ENCODE measurements at regions not wholly inside any gene's neighbourhood (a gene's known extent, or its start where the extent isn't known, plus 50 kb on each side); places are given as distances from the start of the nearest gene placed in this dataset.

- peaks cover 59% of the 10 kb centered on the region for H3K9me3 ChIP-seq (ENCODE audit: control insufficient read depth, low read length)
- H3K4me3 ChIP-seq (ENCODE audit: low read length): no peak overlapping the region
- H3K4me1 ChIP-seq (ENCODE audit: control insufficient read depth, insufficient read depth, low read length): no peaks in the 10 kb centered on the region
- no peaks in the 10 kb centered on the region for H3K36me3 ChIP-seq (ENCODE audit: control insufficient read depth, insufficient read depth, low read length, severe bottlenecking)
- no peaks in the 10 kb centered on the region for H3K27me3 ChIP-seq (replicated peaks; ENCODE audit: control insufficient read depth, insufficient read depth, low read length)
- DNase-seq (ENCODE audit: low read depth): no peak
- no peak overlapping the region for H3K9ac ChIP-seq (ENCODE audit: low read length)
These were observed 135.2 kb downstream of the BMS1 start for GRCh38 chr10:42917821-42918220.

GRCh38 chr10:42921951-42922350, 139.4 kb downstream of the BMS1 start:
- H3K4me1 ChIP-seq (ENCODE audit: control insufficient read depth, insufficient read depth, low read length): peaks cover 4% of the 10 kb centered on the region
- H3K27me3 ChIP-seq (replicated peaks; ENCODE audit: control insufficient read depth, insufficient read depth, low read length): no peaks in the 10 kb centered on the region
- no peak overlapping the region for H3K4me3 ChIP-seq (ENCODE audit: low read length)
- peaks cover 38% of the 10 kb centered on the region for H3K9me3 ChIP-seq (ENCODE audit: control insufficient read depth, low read length)
- H3K36me3 ChIP-seq (ENCODE audit: control insufficient read depth, insufficient read depth, low read length, severe bottlenecking): no peaks in the 10 kb centered on the region
- DNase-seq (ENCODE audit: low read depth): no peak
- H3K9ac ChIP-seq (ENCODE audit: low read length): no peak overlapping the region

- Histone ChIP-seq H3K9me3 (ENCODE audit: control insufficient read depth, low read length) (peaks cover 36% of the 10 kb centered on the region), H3K4me3 (ENCODE audit: low read length) (no peak overlapping the region), H3K9ac (ENCODE audit: low read length) (no peak overlapping the region), H3K36me3 (ENCODE audit: control insufficient read depth, insufficient read depth, low read length, severe bottlenecking) (no peaks in the 10 kb centered on the region), H3K27me3 (replicated peaks; ENCODE audit: control insufficient read depth, insufficient read depth, low read length) (peaks cover 4% of the 10 kb centered on the region), H3K4me1 (ENCODE audit: control insufficient read depth, insufficient read depth, low read length) (peaks cover 13% of the 10 kb centered on the region)
- no peak for DNase-seq (ENCODE audit: low read depth)
These were observed 141.9 kb downstream of the BMS1 start for GRCh38 chr10:42924484-42924883.

- Histone ChIP-seq H3K9me3 (ENCODE audit: control insufficient read depth, low read length) (peaks cover 26% of the 10 kb centered on the region), H3K9ac (ENCODE audit: low read length) (no peak overlapping the region), H3K4me1 (ENCODE audit: control insufficient read depth, insufficient read depth, low read length) (peaks cover 13% of the 10 kb centered on the region), H3K36me3 (ENCODE audit: control insufficient read depth, insufficient read depth, low read length, severe bottlenecking) (no peaks in the 10 kb centered on the region), H3K4me3 (ENCODE audit: low read length) (no peak overlapping the region), H3K27me3 (replicated peaks; ENCODE audit: control insufficient read depth, insufficient read depth, low read length) (peaks cover 24% of the 10 kb centered on the region)
- peak; percentile 29 for DNase-seq (ENCODE audit: low read depth)
These were observed 144.2 kb downstream of the BMS1 start for GRCh38 chr10:42926843-42927242.

DNA sequence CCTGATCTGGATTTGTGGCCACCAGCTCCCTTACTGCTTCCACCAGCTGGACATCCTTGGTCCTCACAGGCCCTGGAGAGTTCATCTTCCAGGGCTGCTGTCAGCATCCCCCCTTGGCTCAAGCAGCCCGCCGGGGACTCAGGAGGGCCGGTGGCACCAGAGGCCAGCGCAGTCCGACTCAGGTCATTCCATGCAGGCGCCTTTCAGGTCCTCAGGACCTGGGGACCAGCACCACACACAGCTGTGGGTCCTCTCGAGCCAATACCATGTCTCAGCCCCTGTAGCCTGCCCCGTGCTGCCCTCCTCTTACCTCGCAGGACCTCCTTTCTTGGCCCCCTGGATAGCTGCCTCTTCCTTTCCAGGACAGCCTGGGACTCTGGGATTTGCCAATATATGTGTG, 145.5 kb downstream of the BMS1 start:
- peaks cover 14% of the 10 kb centered on the region for H3K9me3 ChIP-seq (ENCODE audit: control insufficient read depth, low read length)
- H3K36me3 ChIP-seq (ENCODE audit: control insufficient read depth, insufficient read depth, low read length, severe bottlenecking): no peaks in the 10 kb centered on the region
- no peak overlapping the region for H3K9ac ChIP-seq (ENCODE audit: low read length)
- no peak for DNase-seq (ENCODE audit: low read depth)
- peaks cover 31% of the 10 kb centered on the region for H3K27me3 ChIP-seq (replicated peaks; ENCODE audit: control insufficient read depth, insufficient read depth, low read length)
- H3K4me1 ChIP-seq (ENCODE audit: control insufficient read depth, insufficient read depth, low read length): peaks cover 13% of the 10 kb centered on the region
- H3K4me3 ChIP-seq (ENCODE audit: low read length): no peak overlapping the region

DNA sequence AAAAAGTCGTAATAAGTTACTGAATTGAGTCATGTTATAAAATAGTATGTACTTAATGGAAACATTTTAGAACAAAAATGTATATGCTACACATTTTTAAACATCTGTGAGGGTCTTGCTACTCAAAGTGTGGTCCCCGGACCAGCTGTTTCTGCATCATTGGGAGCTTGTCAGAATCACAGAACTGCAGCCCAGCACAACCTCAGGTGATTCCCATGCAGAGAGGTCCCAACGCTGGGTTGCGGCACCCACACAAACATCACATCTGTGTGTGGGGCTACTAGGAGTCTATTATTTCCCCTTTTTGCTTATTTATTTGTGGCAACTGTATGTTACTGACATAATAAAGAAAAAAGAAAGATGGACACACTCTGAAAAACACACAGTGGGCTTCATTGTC, 146.6 kb downstream of the BMS1 start:
- Histone ChIP-seq H3K9ac (ENCODE audit: low read length) (no peak overlapping the region), H3K36me3 (ENCODE audit: control insufficient read depth, insufficient read depth, low read length, severe bottlenecking) (no peaks in the 10 kb centered on the region), H3K27me3 (replicated peaks; ENCODE audit: control insufficient read depth, insufficient read depth, low read length) (peaks cover 42% of the 10 kb centered on the region), H3K9me3 (ENCODE audit: control insufficient read depth, low read length) (peaks cover 10% of the 10 kb centered on the region), H3K4me1 (ENCODE audit: control insufficient read depth, insufficient read depth, low read length) (peaks cover 13% of the 10 kb centered on the region), H3K4me3 (ENCODE audit: low read length) (no peak overlapping the region)
- DNase-seq (ENCODE audit: low read depth): no peak

- Histone ChIP-seq H3K9me3 (ENCODE audit: control insufficient read depth, low read length) (peaks cover 10% of the 10 kb centered on the region), H3K4me3 (ENCODE audit: low read length) (no peak overlapping the region), H3K27me3 (replicated peaks; ENCODE audit: control insufficient read depth, insufficient read depth, low read length) (peaks cover 49% of the 10 kb centered on the region), H3K9ac (ENCODE audit: low read length) (no peak overlapping the region), H3K36me3 (ENCODE audit: control insufficient read depth, insufficient read depth, low read length, severe bottlenecking) (no peaks in the 10 kb centered on the region), H3K4me1 (ENCODE audit: control insufficient read depth, insufficient read depth, low read length) (peaks cover 13% of the 10 kb centered on the region)
- DNase-seq (ENCODE audit: low read depth): no peak
These were observed 146.9 kb upstream of the RET start for GRCh38 chr10:42929993-42930392.

GRCh38 chr10:42930516-42931192, 146.2 kb upstream of the RET start:
- Histone ChIP-seq H3K4me1 (ENCODE audit: control insufficient read depth, insufficient read depth, low read length) (peaks cover 13% of the 10 kb centered on the region), H3K27me3 (replicated peaks; ENCODE audit: control insufficient read depth, insufficient read depth, low read length) (peaks cover 56% of the 10 kb centered on the region), H3K36me3 (ENCODE audit: control insufficient read depth, insufficient read depth, low read length, severe bottlenecking) (no peaks in the 10 kb centered on the region), H3K9ac (ENCODE audit: low read length) (no peak overlapping the region), H3K4me3 (ENCODE audit: low read length) (no peak overlapping the region), H3K9me3 (ENCODE audit: control insufficient read depth, low read length) (peaks cover 10% of the 10 kb centered on the region)
- DNase-seq (ENCODE audit: low read depth): no peak

DNA sequence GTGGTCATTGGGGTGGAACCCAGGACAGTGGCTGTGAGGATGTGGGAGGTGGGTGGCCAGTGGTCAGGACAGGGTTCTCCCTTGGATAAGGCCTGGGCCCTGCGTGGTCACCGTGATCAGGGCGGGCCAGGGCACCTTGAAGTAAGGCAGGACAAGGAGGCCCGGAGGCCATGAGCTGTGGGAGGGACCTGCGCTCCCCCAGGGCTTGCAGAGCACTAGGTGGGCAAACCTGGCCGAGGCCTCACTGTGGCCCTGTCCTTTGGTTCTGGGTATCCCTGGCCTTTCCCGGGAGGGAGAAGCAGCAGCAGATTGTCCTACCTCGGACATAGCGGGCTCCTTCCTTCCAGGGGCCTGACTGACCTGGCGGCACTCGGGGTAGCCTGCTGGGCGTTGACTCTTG, 144.8 kb upstream of the RET start:
- no peaks in the 10 kb centered on the region for H3K36me3 ChIP-seq (ENCODE audit: control insufficient read depth, insufficient read depth, low read length, severe bottlenecking)
- DNase-seq (ENCODE audit: low read depth): no peak
- H3K9ac ChIP-seq (ENCODE audit: low read length): no peak overlapping the region
- peaks cover 10% of the 10 kb centered on the region for H3K9me3 ChIP-seq (ENCODE audit: control insufficient read depth, low read length)
- no peak overlapping the region for H3K4me3 ChIP-seq (ENCODE audit: low read length)
- peaks cover 66% of the 10 kb centered on the region for H3K27me3 ChIP-seq (replicated peaks; ENCODE audit: control insufficient read depth, insufficient read depth, low read length)
- peaks cover 7% of the 10 kb centered on the region for H3K4me1 ChIP-seq (ENCODE audit: control insufficient read depth, insufficient read depth, low read length)

- DNase-seq (ENCODE audit: low read depth): no peak
- peaks cover 10% of the 10 kb centered on the region for H3K9me3 ChIP-seq (ENCODE audit: control insufficient read depth, low read length)
- no peaks in the 10 kb centered on the region for H3K4me1 ChIP-seq (ENCODE audit: control insufficient read depth, insufficient read depth, low read length)
- H3K4me3 ChIP-seq (ENCODE audit: low read length): no peak overlapping the region
- H3K27me3 ChIP-seq (replicated peaks; ENCODE audit: control insufficient read depth, insufficient read depth, low read length): peaks cover 71% of the 10 kb centered on the region
- no peaks in the 10 kb centered on the region for H3K36me3 ChIP-seq (ENCODE audit: control insufficient read depth, insufficient read depth, low read length, severe bottlenecking)
- no peak overlapping the region for H3K9ac ChIP-seq (ENCODE audit: low read length)
These were observed 144.0 kb upstream of the RET start for GRCh38 chr10:42932735-42933447.

- Histone ChIP-seq H3K27me3 (replicated peaks; ENCODE audit: control insufficient read depth, insufficient read depth, low read length) (peaks cover 73% of the 10 kb centered on the region), H3K36me3 (ENCODE audit: control insufficient read depth, insufficient read depth, low read length, severe bottlenecking) (no peaks in the 10 kb centered on the region), H3K4me1 (ENCODE audit: control insufficient read depth, insufficient read depth, low read length) (no peaks in the 10 kb centered on the region), H3K9me3 (ENCODE audit: control insufficient read depth, low read length) (peaks cover 2% of the 10 kb centered on the region), H3K9ac (ENCODE audit: low read length) (no peak overlapping the region), H3K4me3 (ENCODE audit: low read length) (no peak overlapping the region)
- no peak for DNase-seq (ENCODE audit: low read depth)
These were observed 143.2 kb upstream of the RET start for GRCh38 chr10:42933448-42934340.

All from adipocyte (in vitro differentiated cells).